Endothelial cell of umbilical vein (primary cell): ENCODE measurements at regions not wholly inside any gene's neighbourhood (a gene's known extent, or its start where the extent isn't known, plus 50 kb on each side); places are given as distances from the start of the nearest gene placed in this dataset.

ENCODE experiments used
- EZH2 ChIP-seq: IDR thresholded peaks from 2 replicates; pipeline ENCODE4 v1.6.1; 2012; ENCODE audit warnings: borderline replicate concordance, low read depth, mild to moderate bottlenecking, moderate library complexity, low read length, inconsistent platforms; ENCODE audit not compliant: severe bottlenecking
- FOS ChIP-seq: IDR thresholded peaks from 2 replicates; pipeline ENCODE4 v1.6.1; 2011; ENCODE audit warnings: mild to moderate bottlenecking, low read length, moderate library complexity, borderline replicate concordance; ENCODE audit not compliant: insufficient read depth
- GATA2 ChIP-seq: IDR thresholded peaks from 2 replicates; pipeline ENCODE4 v1.7.0; 2011; ENCODE audit warnings: low read depth, mild to moderate bottlenecking, moderate library complexity, mixed read lengths, low read length; ENCODE audit not compliant: insufficient read length, insufficient read depth
- JUN ChIP-seq: IDR thresholded peaks from 2 replicates; pipeline ENCODE4 v1.6.1; 2011; ENCODE audit warnings: borderline replicate concordance, low read depth; ENCODE audit not compliant: insufficient read length, insufficient read depth
- MYC ChIP-seq: IDR thresholded peaks from one replicate; pipeline ENCODE4 v1.6.1; 2011; ENCODE audit warnings: mild to moderate bottlenecking, low read depth, low read length
- POLR2A ChIP-seq: IDR thresholded peaks from 2 replicates; pipeline ENCODE4 v1.6.1; 2012; ENCODE audit warnings: low read depth, mild to moderate bottlenecking, control low read depth, low read length
- POLR2AphosphoS5 ChIP-seq: IDR thresholded peaks from 2 replicates; pipeline ENCODE4 v1.6.1; 2012; ENCODE audit warnings: low read depth, mild to moderate bottlenecking, control low read depth, low read length, moderate library complexity; ENCODE audit not compliant: insufficient read depth
- TF ChIP-seq, protein P1 (sequence below), 2 donors: IDR thresholded peaks; 1 replicate in 1 of 2; 2 replicates in 1 of 2; pipeline ENCODE4 v1.5.1; 2011; ENCODE audit warnings: low read length in 2 of 2, mild to moderate bottlenecking in 2 of 2, moderate library complexity in 2 of 2, control low read depth in 1 of 2, inconsistent platforms in 1 of 2, low read depth in 1 of 2; ENCODE audit not compliant: insufficient read depth in 1 of 2; ENCODE audit errors: extremely low read depth in 1 of 2
- TF ChIP-seq, protein P2 (sequence below): IDR thresholded peaks from 2 replicates; pipeline ENCODE4 v1.6.1; 2011; ENCODE audit not compliant: insufficient read depth, insufficient read length

DNA sequence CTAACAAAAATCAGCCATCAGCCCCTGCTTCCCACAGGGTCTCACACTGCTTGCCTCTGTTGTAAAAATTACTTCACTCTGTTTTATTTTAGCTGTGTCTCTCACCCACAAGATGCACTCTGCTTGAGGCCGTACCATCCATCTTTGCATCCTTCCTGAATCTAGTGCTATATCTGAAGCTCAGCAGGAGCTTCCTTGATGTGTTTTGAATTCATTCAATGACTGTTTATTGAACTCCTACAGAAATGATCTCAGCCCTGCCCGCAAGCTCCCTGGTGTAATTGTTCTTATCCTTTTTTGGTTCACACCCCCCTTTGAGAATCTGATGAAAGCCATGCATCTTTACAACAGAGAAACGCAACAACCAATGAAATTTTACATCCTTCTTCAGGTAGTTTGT is 310.2 kb upstream of the ZC3H12C start:
- TF ChIP-seq, protein P1, sequence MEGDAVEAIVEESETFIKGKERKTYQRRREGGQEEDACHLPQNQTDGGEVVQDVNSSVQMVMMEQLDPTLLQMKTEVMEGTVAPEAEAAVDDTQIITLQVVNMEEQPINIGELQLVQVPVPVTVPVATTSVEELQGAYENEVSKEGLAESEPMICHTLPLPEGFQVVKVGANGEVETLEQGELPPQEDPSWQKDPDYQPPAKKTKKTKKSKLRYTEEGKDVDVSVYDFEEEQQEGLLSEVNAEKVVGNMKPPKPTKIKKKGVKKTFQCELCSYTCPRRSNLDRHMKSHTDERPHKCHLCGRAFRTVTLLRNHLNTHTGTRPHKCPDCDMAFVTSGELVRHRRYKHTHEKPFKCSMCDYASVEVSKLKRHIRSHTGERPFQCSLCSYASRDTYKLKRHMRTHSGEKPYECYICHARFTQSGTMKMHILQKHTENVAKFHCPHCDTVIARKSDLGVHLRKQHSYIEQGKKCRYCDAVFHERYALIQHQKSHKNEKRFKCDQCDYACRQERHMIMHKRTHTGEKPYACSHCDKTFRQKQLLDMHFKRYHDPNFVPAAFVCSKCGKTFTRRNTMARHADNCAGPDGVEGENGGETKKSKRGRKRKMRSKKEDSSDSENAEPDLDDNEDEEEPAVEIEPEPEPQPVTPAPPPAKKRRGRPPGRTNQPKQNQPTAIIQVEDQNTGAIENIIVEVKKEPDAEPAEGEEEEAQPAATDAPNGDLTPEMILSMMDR (IDR thresholded peaks at IDR 0.05; ENCODE audit: extremely low read depth in 1 of 2, insufficient read depth in 1 of 2, low read depth in 1 of 2, low read length in 2 of 2): no peak
- TF ChIP-seq JUN: no peak
- TF ChIP-seq POLR2A: no peak
- TF ChIP-seq POLR2AphosphoS5: no peak
- TF ChIP-seq EZH2: no peak
- TF ChIP-seq MYC: no peak
- TF ChIP-seq FOS: no peak
- TF ChIP-seq, protein P2, sequence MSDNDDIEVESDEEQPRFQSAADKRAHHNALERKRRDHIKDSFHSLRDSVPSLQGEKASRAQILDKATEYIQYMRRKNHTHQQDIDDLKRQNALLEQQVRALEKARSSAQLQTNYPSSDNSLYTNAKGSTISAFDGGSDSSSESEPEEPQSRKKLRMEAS: no peak
- TF ChIP-seq GATA2: no peak
